Activated B cell treated with CpG ODN at 0.5 μM for 24 hours (primary cell): ENCODE measurements at regions not wholly inside any gene's neighbourhood (a gene's known extent, or its start where the extent isn't known, plus 50 kb on each side); places are given as distances from the start of the nearest gene placed in this dataset.

ENCODE experiments used
- ATAC-seq: fragments of 200-7000 bp; cut with Tn5 transposase; one replicate; pipeline ENCODE4 v1.10.0; 2021; ENCODE audit warnings: low read depth, mild to moderate bottlenecking, moderate library complexity
- CTCF ChIA-PET: fragments of 350-600 bp; sonication (Branson Sonifier 250); formaldehyde crosslinking; loops from one replicate; lab custom pipeline; 2021; ENCODE audit warnings: antibody characterized with exemption; lab: Charles Lee
- POLR2A ChIA-PET: fragments of 350-600 bp; sonication (Branson Sonifier 250); formaldehyde crosslinking; loops from one replicate; lab custom pipeline; 2021; ENCODE audit warnings: antibody characterized with exemption; lab: Charles Lee
- DNase-seq: peaks from one replicate; pipeline ENCODE4 v3.0.0; 2022
- H3K27ac Mint-ChIP-seq: one replicate; pipeline ENCODE4 v1.8.0; 2020; ENCODE audit warnings: mixed read lengths
- H3K27me3 Mint-ChIP-seq: one replicate; pipeline ENCODE4 v1.8.0; 2021; ENCODE audit warnings: mixed read lengths
- H3K36me3 Mint-ChIP-seq: one replicate; pipeline ENCODE4 v1.8.0; 2021; ENCODE audit warnings: low read depth, mixed read lengths
- H3K4me1 Mint-ChIP-seq: one replicate; pipeline ENCODE4 v1.8.0; 2021; ENCODE audit warnings: mixed read lengths
- H3K4me3 Mint-ChIP-seq: one replicate; pipeline ENCODE4 v1.8.0; 2020; ENCODE audit warnings: mild to moderate bottlenecking, mixed read lengths
- H3K9me3 Mint-ChIP-seq: one replicate; pipeline ENCODE4 v1.8.0; 2020; ENCODE audit warnings: mixed read lengths
- CTCF ChIP-seq: fragments of 200-600 bp; IDR thresholded peaks from one replicate; pipeline ENCODE4 v1.8.0; 2022; ENCODE audit warnings: antibody characterized with exemption, mild to moderate bottlenecking
- intact Hi-C: fragments of 100-400 bp; cut with micrococcal nuclease; formaldehyde crosslinking; loops from one replicate; pipeline ENCODE4 v1.15.1; 2024

- H3K27me3 Mint-ChIP-seq: no peaks in the 10 kb centered on the region
- H3K4me1 Mint-ChIP-seq: no peaks in the 10 kb centered on the region
- ATAC-seq: no peak
- no peaks in the 10 kb centered on the region for H3K9me3 Mint-ChIP-seq
- no peak for DNase-seq
- H3K36me3 Mint-ChIP-seq: no peaks in the 10 kb centered on the region
- no peak for TF ChIP-seq CTCF
- ChIA-PET POLR2A (no interaction called here), CTCF (no interaction called here)
- intact Hi-C loops: no loop called here
- no peak overlapping the region for H3K27ac Mint-ChIP-seq
- no peak overlapping the region for H3K4me3 Mint-ChIP-seq
Measured at GRCh38 chr22:48689206-48689605, 1138.5 kb downstream of the BRD1 start.

- POLR2A ChIA-PET: no interaction called here
- no peaks in the 10 kb centered on the region for H3K27me3 Mint-ChIP-seq
- H3K9me3 Mint-ChIP-seq: no peaks in the 10 kb centered on the region
- H3K27ac Mint-ChIP-seq: no peak overlapping the region
- no peak for ATAC-seq
- CTCF ChIA-PET: no interaction called here
- intact Hi-C loops: no loop called here
- no peak overlapping the region for H3K4me3 Mint-ChIP-seq
- DNase-seq: no peak
- no peak for TF ChIP-seq CTCF
- H3K4me1 Mint-ChIP-seq: no peaks in the 10 kb centered on the region
- H3K36me3 Mint-ChIP-seq: no peaks in the 10 kb centered on the region
Measured at GRCh38 chr22:48688366-48688765, 1139.3 kb downstream of the BRD1 start.

- no peaks in the 10 kb centered on the region for H3K4me1 Mint-ChIP-seq
- TF ChIP-seq CTCF: no peak
- ChIA-PET POLR2A (no interaction called here), CTCF (no interaction called here)
- ATAC-seq (no peak), DNase-seq (no peak)
- no peak overlapping the region for H3K27ac Mint-ChIP-seq
- no peaks in the 10 kb centered on the region for H3K27me3 Mint-ChIP-seq
- H3K36me3 Mint-ChIP-seq: no peaks in the 10 kb centered on the region
- no peak overlapping the region for H3K4me3 Mint-ChIP-seq
- no peaks in the 10 kb centered on the region for H3K9me3 Mint-ChIP-seq
- intact Hi-C loops: no loop called here
Measured at GRCh38 chr22:48687606-48688005, 1140.1 kb downstream of the BRD1 start.

- Mint-ChIP-seq H3K9me3 (no peaks in the 10 kb centered on the region), H3K27ac (no peak overlapping the region)
Measured at GRCh38 chr22:48686694-48687302, 1140.9 kb downstream of the BRD1 start.

GRCh38 chr22:48685767-48686166, 1141.9 kb downstream of the BRD1 start:
- ATAC-seq: no peak
- H3K4me3 Mint-ChIP-seq: no peak overlapping the region

More at GRCh38 chr22:48686694-48687302, 1140.9 kb downstream of the BRD1 start:
- ATAC-seq: no peak
- no peak for DNase-seq
- Mint-ChIP-seq H3K4me1 (no peaks in the 10 kb centered on the region), H3K27me3 (no peaks in the 10 kb centered on the region), H3K36me3 (no peaks in the 10 kb centered on the region), H3K4me3 (no peak overlapping the region)
- no peak for TF ChIP-seq CTCF
- POLR2A ChIA-PET: no interaction called here
- intact Hi-C loops: no loop called here
- CTCF ChIA-PET: no interaction called here

More at GRCh38 chr22:48685767-48686166, 1141.9 kb downstream of the BRD1 start:
- Mint-ChIP-seq H3K36me3 (no peaks in the 10 kb centered on the region), H3K4me1 (no peaks in the 10 kb centered on the region), H3K27me3 (no peaks in the 10 kb centered on the region), H3K9me3 (no peaks in the 10 kb centered on the region), H3K27ac (no peak overlapping the region)
- ChIA-PET POLR2A (no interaction called here), CTCF (no interaction called here)
- no peak for DNase-seq
- intact Hi-C loops: no loop called here
- TF ChIP-seq CTCF: no peak
